HG03469 (cell line): ENCODE measurements at regions not wholly inside any gene's neighbourhood (a gene's known extent, or its start where the extent isn't known, plus 50 kb on each side); places are given as distances from the start of the nearest gene placed in this dataset.
A peak's percentile ranks its signal among the peaks of the same experiment; 100 is the strongest.

Experiments
- ATAC-seq: cut with Tn5 transposase; IDR thresholded peaks from one replicate; pipeline ENCODE4 v1.9.1; 2021; ENCODE audit warnings: mild to moderate bottlenecking, moderate library complexity, moderate number of reproducible peaks; ENCODE audit not compliant: unreplicated experiment

- ATAC-seq, result no peak
Measured at GRCh38 chr5:56440871-56441740, 208.0 kb upstream of the ANKRD55 start.

- no peak for ATAC-seq
Measured at GRCh38 chr5:56434986-56435385, 201.9 kb upstream of the ANKRD55 start.

- no peak for ATAC-seq
Measured at GRCh38 chr5:56433039-56433617, 200.0 kb upstream of the ANKRD55 start.

GRCh38 chr5:56432321-56432720, 199.2 kb upstream of the ANKRD55 start:
- no peak for ATAC-seq

GRCh38 chr5:56430422-56430821, 197.3 kb upstream of the ANKRD55 start:
- ATAC-seq, result no peak

GRCh38 chr5:56429110-56429561, 196.0 kb upstream of the ANKRD55 start:
- ATAC-seq, result no peak

DNA sequence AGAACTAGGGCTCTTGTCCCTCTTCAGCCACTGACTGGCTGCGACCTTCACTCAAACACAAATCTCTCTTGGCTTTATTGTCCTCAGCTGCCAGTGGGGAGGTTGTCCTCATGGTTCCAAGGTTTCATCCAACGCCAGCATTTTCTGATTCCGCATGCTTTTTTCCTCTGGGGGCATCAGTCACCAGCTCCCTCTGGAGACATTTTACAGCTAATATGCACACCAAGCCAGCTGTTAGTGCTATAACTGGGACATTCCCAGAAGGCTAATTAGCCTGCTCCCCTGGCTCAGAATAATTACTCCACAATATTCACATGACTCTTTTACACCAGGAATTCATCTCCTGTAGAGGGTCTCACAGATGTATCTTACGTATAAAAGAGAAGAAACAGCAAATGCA, 193.6 kb upstream of the ANKRD55 start:
- ATAC-seq, result no peak

- ATAC-seq, result no peak
Measured at GRCh38 chr5:56422076-56422762, 189.1 kb upstream of the ANKRD55 start.

DNA sequence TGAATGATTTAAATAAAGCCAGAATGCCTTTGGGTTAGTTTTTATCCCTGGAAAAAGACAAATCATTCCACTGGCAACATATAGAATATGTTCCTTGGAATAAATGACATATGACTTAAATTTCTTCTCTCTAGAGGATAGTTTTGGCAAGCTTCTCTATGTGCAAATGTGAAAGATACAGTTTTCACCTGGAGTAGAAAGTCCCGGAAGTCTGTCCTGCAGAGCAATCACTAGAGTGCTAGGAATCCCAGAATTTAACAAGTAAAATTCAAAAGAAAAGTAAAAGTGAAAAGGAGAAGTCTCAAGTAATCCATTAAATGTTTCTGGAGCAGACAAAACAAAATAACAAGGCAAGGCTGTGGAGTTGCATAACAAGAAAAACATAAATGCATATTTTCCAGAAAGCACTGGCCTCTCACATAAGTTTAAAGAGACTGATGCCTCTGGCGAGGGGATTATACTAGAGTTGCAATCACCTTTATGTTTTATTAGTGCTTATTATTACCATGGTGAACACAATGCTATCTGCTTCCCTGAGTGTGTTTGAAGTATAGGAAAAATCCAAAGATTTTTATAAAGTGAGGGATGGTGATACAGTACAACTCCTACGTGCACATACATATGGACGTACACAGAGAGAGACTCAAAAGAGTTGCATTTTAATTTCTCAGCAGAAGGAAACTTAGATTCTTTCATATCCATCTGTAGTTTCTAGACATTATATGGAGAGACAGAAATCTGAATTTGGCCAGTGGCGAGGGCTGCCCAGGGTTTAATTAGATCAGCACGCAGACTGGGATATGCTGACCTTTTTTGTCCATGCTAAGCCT, 188.3 kb upstream of the ANKRD55 start:
- no peak for ATAC-seq

DNA sequence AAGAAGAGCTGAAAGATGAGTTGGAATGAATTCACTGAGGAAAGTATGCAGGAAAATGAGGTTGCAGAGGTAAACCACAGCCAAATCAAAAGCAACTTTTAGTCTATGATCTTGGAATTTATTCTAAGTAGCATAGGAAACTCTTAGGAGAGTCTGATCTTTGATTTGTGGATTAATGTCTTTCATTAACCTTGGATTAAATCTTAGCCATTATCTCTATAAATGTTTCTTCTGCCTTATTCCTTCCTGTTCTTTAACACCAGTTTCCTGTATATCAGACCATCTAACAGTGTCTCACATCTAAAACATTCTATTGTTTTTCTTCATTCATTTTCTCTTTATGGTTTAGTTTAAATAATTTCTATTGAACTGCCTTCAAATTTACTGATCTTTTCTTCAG, 187.2 kb upstream of the ANKRD55 start:
- no peak for ATAC-seq

DNA sequence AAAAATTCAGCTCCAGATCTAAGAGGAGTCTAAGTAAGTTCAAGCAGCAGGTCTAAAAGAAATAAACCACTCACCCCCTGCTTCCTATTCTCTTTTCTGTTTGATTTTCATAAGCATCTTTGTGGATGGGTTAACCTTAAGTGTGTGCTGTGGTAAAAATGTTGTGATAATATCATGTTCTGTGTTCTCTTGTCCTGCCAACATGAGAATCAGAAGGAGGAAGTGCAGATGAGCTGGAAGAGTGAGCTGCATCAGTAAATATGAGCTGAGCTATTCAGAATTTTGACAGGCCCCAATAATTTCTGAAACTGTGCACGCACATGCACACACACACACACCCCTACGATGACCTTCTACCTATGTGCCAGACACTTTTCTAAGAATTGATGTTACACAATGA, 186.5 kb upstream of the ANKRD55 start:
- ATAC-seq, result no peak

DNA sequence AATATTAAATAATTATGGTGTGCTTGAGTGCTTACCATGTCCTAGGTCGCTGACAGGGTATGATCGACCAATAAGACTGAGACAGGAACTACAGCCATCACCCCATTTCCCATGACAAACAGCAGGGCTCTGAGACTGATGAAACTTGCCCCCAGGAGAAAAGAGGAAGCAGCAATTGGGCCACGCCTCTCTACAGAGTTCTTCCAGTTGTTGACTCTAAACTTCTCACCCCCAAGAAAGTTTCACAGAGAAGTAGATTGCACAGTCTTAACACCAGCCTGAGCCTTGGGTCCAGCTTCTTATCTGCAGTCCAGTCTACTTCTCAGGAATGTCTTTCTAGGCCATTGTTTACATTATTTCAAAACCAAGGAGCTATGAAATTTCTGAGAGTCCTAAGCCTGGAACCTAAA, 182.2 kb upstream of the ANKRD55 start:
- ATAC-seq, result peak; percentile 78

- ATAC-seq, result no peak
Measured at GRCh38 chr5:56414066-56414465, 180.9 kb upstream of the ANKRD55 start.

GRCh38 chr5:56413546-56413945, 180.4 kb upstream of the ANKRD55 start:
- no peak for ATAC-seq

DNA sequence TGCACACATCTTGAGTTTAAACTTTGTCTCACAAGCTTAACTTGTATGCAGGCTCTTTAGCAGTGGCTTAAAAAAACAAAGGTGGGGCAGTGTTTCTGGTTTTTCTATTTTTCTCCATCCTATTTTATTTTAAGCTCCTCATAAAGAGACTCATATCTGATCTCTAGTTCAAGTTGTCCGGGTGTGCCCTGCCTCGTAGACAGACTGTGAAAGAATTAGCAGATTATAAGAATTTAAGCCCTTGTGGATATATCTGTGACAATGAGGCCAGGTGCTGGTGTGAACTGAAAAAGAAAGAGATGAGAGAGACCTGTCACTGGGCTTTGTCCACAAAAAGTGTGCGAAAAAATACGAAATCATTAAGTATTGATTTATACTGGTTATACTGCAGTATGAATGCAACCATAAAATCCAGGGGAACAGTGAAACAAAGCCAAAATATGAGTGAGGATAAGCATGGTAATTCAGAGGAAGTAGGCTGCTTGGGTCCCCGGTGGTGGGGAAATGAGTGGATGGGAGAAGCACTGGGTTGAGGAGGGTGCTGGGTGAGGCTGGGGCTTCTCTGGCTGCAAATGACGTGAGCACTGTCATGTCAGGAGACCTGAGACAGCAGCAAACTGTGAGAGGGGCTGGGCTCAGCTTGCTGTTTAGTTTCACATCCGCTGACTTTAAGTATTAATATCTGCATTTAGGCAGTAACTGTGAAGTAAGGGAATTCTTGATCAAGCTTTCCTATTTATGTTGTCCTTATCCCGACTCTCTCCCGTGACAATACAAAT, 179.7 kb upstream of the ANKRD55 start:
- peak; percentile 73 for ATAC-seq

DNA sequence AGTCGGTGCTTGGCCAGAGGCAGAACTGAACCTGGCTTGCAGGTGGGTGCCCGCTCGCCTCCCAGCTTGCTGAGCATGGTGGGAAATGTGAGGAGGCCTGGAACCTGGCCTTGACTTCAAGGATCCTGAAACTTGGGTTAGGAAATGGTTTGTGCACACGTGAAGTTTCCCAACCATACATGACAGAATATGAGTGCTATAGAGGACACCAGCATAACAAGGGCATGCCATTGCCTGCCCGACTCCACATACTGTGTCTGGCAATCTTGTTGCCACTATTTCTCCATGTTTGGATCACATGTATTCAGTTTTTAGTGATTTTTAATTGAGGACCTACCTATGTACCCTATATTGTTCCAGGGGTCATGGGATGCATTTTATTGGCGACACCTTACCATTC, 177.6 kb upstream of the ANKRD55 start:
- no peak for ATAC-seq

DNA sequence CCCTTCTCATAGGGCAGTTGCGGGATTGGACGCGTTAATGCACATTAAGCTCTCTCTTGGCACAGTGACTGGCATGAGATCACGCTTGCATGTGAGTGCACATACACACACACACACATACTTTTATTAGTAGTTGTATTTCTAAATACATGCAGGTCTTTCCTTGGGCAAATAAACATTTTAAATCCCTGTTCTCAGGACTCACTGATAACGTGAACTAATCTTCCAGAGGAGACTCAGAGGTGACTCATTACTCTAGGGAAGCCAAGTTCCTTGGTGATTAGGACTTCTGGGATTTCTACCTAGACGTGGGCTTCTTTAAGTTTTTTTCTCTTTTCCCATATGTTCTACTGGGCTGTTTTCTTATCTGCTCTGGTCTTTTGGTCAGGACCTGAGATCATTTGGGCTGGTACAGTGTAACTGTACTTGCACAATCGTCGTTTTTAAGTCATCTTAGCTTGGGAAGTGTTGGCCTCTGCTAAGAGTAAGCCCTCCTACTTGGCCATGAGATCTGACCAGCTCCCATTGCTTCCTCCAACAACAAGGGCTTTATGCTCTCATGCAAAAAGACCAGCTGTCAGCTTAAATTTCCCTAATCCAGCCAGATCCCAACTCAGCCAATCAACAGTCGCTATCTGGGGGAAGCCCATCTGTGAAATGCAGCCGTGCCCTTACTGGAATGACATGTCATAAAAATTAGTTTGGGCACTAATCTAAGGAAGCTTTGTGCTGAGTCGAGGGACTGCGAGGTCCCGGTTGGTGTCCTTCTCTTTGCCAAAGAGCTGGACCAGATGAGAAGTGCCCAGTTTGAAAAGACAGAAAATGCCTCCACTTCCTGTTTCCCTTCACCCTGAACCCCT, 176.4 kb upstream of the ANKRD55 start:
- ATAC-seq, result no peak

DNA sequence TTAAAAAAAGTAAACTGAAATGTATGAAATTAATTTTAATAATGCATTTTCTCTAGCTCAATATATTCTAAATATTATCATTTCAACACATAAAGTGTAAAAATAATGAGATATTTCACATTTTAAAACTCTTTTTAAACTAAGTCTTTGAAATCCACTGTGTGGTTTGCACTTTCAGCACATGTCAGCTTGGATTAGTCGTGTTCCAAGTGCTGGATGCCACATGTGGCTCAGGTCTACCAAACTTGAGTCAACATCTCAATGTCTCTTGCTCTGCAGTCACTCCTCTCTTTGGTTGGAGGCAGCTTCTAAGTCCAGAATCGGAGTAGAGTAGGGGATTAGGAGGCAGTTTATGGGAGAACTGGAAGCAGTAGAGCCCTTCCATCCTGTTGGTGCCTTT, 173.7 kb upstream of the ANKRD55 start:
- no peak for ATAC-seq

GRCh38 chr5:56406221-56406620, 173.1 kb upstream of the ANKRD55 start:
- no peak for ATAC-seq
